ENCODE measurements at regions not wholly inside any gene's neighbourhood (a gene's known extent, or its start where the extent isn't known, plus 50 kb on each side); places are given as distances from the start of the nearest gene placed in this dataset.

GRCh38 chr3:117814975-117815374 lies 1105.4 kb downstream of the TUSC7 start (continued):
- TF ChIP-seq, protein P1, sequence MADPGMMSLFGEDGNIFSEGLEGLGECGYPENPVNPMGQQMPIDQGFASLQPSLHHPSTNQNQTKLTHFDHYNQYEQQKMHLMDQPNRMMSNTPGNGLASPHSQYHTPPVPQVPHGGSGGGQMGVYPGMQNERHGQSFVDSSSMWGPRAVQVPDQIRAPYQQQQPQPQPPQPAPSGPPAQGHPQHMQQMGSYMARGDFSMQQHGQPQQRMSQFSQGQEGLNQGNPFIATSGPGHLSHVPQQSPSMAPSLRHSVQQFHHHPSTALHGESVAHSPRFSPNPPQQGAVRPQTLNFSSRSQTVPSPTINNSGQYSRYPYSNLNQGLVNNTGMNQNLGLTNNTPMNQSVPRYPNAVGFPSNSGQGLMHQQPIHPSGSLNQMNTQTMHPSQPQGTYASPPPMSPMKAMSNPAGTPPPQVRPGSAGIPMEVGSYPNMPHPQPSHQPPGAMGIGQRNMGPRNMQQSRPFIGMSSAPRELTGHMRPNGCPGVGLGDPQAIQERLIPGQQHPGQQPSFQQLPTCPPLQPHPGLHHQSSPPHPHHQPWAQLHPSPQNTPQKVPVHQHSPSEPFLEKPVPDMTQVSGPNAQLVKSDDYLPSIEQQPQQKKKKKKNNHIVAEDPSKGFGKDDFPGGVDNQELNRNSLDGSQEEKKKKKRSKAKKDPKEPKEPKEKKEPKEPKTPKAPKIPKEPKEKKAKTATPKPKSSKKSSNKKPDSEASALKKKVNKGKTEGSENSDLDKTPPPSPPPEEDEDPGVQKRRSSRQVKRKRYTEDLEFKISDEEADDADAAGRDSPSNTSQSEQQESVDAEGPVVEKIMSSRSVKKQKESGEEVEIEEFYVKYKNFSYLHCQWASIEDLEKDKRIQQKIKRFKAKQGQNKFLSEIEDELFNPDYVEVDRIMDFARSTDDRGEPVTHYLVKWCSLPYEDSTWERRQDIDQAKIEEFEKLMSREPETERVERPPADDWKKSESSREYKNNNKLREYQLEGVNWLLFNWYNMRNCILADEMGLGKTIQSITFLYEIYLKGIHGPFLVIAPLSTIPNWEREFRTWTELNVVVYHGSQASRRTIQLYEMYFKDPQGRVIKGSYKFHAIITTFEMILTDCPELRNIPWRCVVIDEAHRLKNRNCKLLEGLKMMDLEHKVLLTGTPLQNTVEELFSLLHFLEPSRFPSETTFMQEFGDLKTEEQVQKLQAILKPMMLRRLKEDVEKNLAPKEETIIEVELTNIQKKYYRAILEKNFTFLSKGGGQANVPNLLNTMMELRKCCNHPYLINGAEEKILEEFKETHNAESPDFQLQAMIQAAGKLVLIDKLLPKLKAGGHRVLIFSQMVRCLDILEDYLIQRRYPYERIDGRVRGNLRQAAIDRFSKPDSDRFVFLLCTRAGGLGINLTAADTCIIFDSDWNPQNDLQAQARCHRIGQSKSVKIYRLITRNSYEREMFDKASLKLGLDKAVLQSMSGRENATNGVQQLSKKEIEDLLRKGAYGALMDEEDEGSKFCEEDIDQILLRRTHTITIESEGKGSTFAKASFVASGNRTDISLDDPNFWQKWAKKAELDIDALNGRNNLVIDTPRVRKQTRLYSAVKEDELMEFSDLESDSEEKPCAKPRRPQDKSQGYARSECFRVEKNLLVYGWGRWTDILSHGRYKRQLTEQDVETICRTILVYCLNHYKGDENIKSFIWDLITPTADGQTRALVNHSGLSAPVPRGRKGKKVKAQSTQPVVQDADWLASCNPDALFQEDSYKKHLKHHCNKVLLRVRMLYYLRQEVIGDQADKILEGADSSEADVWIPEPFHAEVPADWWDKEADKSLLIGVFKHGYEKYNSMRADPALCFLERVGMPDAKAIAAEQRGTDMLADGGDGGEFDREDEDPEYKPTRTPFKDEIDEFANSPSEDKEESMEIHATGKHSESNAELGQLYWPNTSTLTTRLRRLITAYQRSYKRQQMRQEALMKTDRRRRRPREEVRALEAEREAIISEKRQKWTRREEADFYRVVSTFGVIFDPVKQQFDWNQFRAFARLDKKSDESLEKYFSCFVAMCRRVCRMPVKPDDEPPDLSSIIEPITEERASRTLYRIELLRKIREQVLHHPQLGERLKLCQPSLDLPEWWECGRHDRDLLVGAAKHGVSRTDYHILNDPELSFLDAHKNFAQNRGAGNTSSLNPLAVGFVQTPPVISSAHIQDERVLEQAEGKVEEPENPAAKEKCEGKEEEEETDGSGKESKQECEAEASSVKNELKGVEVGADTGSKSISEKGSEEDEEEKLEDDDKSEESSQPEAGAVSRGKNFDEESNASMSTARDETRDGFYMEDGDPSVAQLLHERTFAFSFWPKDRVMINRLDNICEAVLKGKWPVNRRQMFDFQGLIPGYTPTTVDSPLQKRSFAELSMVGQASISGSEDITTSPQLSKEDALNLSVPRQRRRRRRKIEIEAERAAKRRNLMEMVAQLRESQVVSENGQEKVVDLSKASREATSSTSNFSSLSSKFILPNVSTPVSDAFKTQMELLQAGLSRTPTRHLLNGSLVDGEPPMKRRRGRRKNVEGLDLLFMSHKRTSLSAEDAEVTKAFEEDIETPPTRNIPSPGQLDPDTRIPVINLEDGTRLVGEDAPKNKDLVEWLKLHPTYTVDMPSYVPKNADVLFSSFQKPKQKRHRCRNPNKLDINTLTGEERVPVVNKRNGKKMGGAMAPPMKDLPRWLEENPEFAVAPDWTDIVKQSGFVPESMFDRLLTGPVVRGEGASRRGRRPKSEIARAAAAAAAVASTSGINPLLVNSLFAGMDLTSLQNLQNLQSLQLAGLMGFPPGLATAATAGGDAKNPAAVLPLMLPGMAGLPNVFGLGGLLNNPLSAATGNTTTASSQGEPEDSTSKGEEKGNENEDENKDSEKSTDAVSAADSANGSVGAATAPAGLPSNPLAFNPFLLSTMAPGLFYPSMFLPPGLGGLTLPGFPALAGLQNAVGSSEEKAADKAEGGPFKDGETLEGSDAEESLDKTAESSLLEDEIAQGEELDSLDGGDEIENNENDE (IDR thresholded peaks at IDR 0.05; ENCODE audit: insufficient replicate concordance, low read length), result no peak
